AG04449 (cell line): ENCODE measurements at regions not wholly inside any gene's neighbourhood (a gene's known extent, or its start where the extent isn't known, plus 50 kb on each side); places are given as distances from the start of the nearest gene placed in this dataset.

ENCODE experiments used
- CTCF ChIA-PET: fragments of 350-600 bp; formaldehyde crosslinking; extraction: SDS; loops from one replicate; lab custom pipeline; 2021; ENCODE audit warnings: antibody characterized with exemption; lab: Yijun Ruan, JAX
- POLR2A ChIA-PET: fragments of 400-600, 350-600 bp; formaldehyde crosslinking; extraction: SDS; loops from one replicate; lab custom pipeline; 2020; ENCODE audit warnings: antibody characterized with exemption, inconsistent platforms; lab: Yijun Ruan, JAX
- DNase-seq: peaks from one replicate; pipeline ENCODE4 v3.0.0-alpha.2; 2010; ENCODE audit warnings: low read depth, low spot score
- H3K4me3 ChIP-seq: 2 replicates; pipeline ENCODE4 v1.5.1; 2011; ENCODE audit warnings: low read depth, mild to moderate bottlenecking, control low read depth, low read length
- TF ChIP-seq, protein P1 (sequence below): IDR thresholded peaks from one replicate; pipeline ENCODE4 v1.5.1; 2011; ENCODE audit warnings: mild to moderate bottlenecking, moderate library complexity, low read length, control low read depth, inconsistent platforms; ENCODE audit not compliant: insufficient read depth; ENCODE audit errors: missing control alignments

DNA sequence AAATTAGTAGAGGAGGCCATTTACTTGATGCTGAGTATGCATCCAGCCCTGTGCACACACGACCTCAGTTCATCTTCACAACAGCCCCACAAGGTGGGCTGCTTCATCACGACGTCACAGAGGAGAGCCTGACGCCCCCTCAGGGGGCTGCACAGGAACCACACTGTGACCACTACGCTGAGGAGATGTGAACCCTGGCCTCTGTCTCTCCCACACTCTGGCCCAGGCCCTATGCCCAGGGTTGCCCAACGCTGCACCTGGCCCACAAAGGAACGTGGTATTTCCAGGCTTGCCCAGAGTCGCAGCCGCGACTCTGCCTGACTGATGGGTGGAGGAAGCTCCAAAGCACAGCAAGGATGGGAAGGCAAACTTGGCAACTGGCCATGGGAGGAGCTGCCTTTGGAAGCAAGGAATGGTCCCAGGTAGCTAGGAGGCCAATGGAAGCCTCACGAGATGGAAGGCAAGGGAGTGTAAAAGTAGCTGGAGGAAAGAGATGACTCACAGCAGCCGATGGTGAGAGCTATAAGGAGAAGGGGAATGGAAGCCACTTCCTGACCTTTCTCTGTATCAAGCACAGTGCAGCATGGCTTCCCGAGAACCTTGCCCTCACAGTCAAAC lies 226.0 kb downstream of the KLF13 start:
- ChIA-PET POLR2A (no interaction called here), CTCF (interaction anchor here (0.7 kb wide), 1 partner anchor 62 kb away, joined by 3 read pairs; no protein-coding TSS in a partner anchor)
- TF ChIP-seq, protein P1, sequence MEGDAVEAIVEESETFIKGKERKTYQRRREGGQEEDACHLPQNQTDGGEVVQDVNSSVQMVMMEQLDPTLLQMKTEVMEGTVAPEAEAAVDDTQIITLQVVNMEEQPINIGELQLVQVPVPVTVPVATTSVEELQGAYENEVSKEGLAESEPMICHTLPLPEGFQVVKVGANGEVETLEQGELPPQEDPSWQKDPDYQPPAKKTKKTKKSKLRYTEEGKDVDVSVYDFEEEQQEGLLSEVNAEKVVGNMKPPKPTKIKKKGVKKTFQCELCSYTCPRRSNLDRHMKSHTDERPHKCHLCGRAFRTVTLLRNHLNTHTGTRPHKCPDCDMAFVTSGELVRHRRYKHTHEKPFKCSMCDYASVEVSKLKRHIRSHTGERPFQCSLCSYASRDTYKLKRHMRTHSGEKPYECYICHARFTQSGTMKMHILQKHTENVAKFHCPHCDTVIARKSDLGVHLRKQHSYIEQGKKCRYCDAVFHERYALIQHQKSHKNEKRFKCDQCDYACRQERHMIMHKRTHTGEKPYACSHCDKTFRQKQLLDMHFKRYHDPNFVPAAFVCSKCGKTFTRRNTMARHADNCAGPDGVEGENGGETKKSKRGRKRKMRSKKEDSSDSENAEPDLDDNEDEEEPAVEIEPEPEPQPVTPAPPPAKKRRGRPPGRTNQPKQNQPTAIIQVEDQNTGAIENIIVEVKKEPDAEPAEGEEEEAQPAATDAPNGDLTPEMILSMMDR, result no peak
- H3K4me3 ChIP-seq, result no peak overlapping the region
- DNase-seq, result no peak

DNA sequence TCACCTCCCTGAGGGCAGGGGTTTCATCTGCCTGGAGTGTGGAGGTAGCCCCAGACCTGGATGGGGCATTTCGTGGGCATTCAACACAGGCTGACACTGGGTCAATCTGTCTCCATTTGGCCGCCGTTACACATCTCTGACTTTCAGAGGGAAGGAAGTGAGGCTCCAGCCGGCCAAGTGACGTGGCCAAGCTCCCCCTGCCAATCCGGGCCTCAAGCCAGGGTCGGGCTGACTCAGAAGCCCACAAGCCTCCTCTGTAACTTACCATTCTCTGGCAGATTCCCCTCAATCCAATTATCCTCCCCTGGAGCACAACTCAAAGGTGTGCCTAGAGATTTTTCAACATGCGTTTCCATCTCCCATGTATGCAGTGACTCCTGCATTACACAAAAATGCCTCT lies 227.6 kb downstream of the KLF13 start:
- ChIA-PET POLR2A (no interaction called here), CTCF (no interaction called here)
- TF ChIP-seq, protein P1, result no peak
- H3K4me3 ChIP-seq, result no peak overlapping the region
- peak; percentile 31 for DNase-seq

DNA sequence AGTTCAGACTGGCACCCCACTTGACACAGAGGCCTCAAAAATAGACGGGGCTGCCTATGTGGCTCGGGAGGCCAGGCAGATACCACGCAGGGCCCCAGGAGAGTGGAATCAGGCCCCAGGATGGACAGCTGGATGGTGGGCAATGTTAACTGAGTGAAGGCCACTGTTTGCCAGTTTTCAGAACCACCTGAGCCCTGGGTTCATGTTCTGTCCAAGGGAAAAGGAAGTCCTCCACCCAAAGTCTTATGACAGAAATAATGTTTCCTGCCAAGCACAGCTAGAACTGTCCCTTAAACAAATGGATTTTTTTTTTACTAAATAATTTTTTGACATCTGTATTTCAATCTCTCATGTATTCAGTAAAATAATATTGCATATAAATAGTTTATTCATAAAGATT lies 228.4 kb downstream of the KLF13 start:
- ChIA-PET CTCF (no interaction called here), POLR2A (no interaction called here)
- DNase-seq, result no peak
- H3K4me3 ChIP-seq, result no peak overlapping the region
- TF ChIP-seq, protein P1, result no peak

DNA sequence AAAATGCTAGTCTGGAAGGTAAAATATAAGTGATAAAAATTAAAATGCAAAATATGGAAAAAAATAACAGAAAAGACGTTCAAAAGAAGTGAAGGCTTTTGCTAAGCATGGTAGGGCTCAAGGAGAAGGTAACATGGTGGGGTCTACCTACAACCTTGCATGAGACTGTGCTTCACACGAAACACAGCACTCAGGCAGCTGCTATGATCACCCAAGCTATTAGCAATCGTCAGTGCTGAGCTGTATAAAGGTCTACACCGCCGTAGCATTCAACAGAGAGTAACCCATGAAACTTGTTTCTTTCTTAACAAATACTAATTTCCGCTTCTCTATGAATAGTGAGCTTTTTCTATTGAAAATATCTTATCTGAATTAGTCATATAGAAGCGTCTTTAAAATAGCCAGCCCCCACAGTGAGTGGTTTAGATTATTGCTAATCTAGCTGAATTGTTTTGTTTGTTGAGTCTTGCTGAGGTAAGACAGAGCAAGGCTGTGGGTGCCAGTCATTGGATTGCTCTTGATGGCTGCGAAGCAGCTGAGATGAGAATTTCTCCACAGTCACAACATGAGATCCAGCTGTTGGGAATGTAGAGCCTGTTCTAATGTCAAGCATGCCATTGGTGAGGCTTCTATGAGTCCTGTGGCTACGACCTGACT lies 230.0 kb downstream of the KLF13 start:
- ChIA-PET CTCF (no interaction called here), POLR2A (no interaction called here)
- TF ChIP-seq, protein P1, result no peak
- no peak for DNase-seq
- H3K4me3 ChIP-seq, result no peak overlapping the region

DNA sequence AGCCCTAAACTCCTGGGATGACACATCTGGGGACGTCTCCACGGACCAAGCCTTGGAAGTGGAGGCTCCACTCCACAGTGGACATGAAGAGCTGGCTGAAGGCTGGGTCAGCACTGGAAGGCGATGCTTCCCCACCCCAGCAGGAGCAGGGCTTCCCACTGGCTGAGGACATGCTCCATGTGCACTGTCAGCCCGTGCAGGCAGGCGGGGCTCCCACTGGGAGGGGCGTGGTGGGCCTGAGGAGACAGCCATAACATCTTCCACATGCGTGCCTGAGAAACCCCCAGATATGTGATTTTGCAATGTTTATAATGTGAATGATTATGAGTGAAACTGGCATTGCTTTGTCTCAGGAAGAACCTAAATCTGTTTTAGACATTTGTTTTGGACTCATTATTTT lies 231.3 kb downstream of the KLF13 start:
- TF ChIP-seq, protein P1, result no peak
- DNase-seq, result no peak
- ChIA-PET POLR2A (no interaction called here), CTCF (no interaction called here)
- no peak overlapping the region for H3K4me3 ChIP-seq

DNA sequence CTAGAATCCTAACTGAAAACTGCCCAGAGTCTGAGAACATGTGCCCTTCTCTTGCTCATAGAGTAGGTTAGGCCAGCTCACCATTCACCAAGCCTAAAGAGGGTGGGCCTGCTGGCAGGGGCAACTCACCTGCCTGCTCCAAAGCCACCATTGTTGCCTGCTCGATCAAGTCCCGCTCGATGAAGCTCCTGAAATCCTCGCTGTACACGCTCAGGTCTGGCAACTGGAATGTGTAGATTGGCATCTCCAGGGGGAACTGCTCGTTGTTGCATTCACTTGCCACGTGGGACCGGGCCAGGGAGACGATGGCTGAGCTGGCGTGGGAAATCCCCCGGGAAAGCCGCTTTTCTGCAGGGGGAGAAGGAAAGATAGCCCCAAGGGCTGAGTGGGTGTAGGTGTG lies 232.2 kb downstream of the KLF13 start:
- no peak for DNase-seq
- ChIA-PET CTCF (no interaction called here), POLR2A (no interaction called here)
- TF ChIP-seq, protein P1, result no peak
- H3K4me3 ChIP-seq, result no peak overlapping the region
